H1 (cell line): ENCODE measurements at regions not wholly inside any gene's neighbourhood (a gene's known extent, or its start where the extent isn't known, plus 50 kb on each side); places are given as distances from the start of the nearest gene placed in this dataset.

Experiments
- CTCF ChIA-PET: fragments of 300-600 bp; sonication (Branson Sonifier 250); formaldehyde crosslinking; loops from one replicate; lab custom pipeline; 2021; ENCODE audit not compliant: partially characterized antibody; lab: Charles Lee
- POLR2A ChIA-PET: fragments of 300-600 bp; sonication (Branson Sonifier 250); formaldehyde crosslinking; loops from one replicate; lab custom pipeline; 2021; ENCODE audit warnings: inconsistent platforms; ENCODE audit not compliant: partially characterized antibody; lab: Charles Lee
- DNase-seq, 2 experiments: peaks; one replicate each; pipeline versions ENCODE4 v3.0.0 to v3.0.0-alpha.2; 2010 to 2022; ENCODE audit warnings: low spot score in 2 of 2, low read depth in 1 of 2, mixed read lengths in 1 of 2
- FAIRE-seq: peaks from 2 replicates; lab custom pipeline; 2011; peaks lifted over from hg19 to GRCh38; lab: Jason Lieb, UNC
- H2AFZ ChIP-seq: 2 replicates; pipeline ENCODE4 v1.8.1; 2012; ENCODE audit warnings: low read length, inconsistent platforms
- H2AK5ac ChIP-seq: 2 replicates; pipeline ENCODE4 v1.6.1; 2013; ENCODE audit warnings: low read depth, low read length
- H2BK120ac ChIP-seq: replicated peaks from 2 replicates; pipeline ENCODE3; 2013; ENCODE audit warnings: low read depth, low read length, inconsistent platforms
- H2BK12ac ChIP-seq: 2 replicates; pipeline ENCODE4 v1.6.1; 2013; ENCODE audit warnings: low read depth, low read length
- H2BK15ac ChIP-seq: 2 replicates; pipeline ENCODE4 v1.6.1; 2013; ENCODE audit warnings: low read length
- H2BK20ac ChIP-seq: 2 replicates; pipeline ENCODE4 v1.6.1; 2013; ENCODE audit warnings: low read length
- H2BK5ac ChIP-seq: 2 replicates; pipeline ENCODE4 v1.6.1; 2013; ENCODE audit warnings: low read depth, low read length
- H3K14ac ChIP-seq: 2 replicates; pipeline ENCODE4 v1.6.1; 2013; ENCODE audit warnings: inconsistent platforms; ENCODE audit not compliant: insufficient read length
- H3K18ac ChIP-seq: 2 replicates; pipeline ENCODE4 v1.6.1; 2013; ENCODE audit warnings: low read length; ENCODE audit errors: extremely low read depth
- H3K23ac ChIP-seq: 2 replicates; pipeline ENCODE4 v1.6.1; 2013; ENCODE audit warnings: inconsistent platforms; ENCODE audit not compliant: insufficient read length
- H3K23me2 ChIP-seq: 2 replicates; pipeline ENCODE4 v1.6.1; 2013; ENCODE audit warnings: low read depth, low read length
- H3K27ac ChIP-seq: 2 replicates; pipeline ENCODE4 v1.6.1; 2011; ENCODE audit warnings: low read depth, low read length, inconsistent platforms
- H3K27me3 ChIP-seq, 4 experiments: replicated peaks in 1 of 4; 1 replicate in 1 of 4; 2 replicates in 3 of 4; pipeline versions ENCODE4 v1.6.1 to v1.8.1; 2011 to 2013; ENCODE audit warnings: low read length in 3 of 4, mild to moderate bottlenecking in 3 of 4, inconsistent platforms in 2 of 4, mixed read lengths in 2 of 4, moderate library complexity in 1 of 4; ENCODE audit not compliant: control insufficient read depth in 3 of 4, insufficient read depth in 3 of 4; ENCODE audit errors: extremely low read depth in 1 of 4
- H3K36me3 ChIP-seq, 4 experiments: 2 replicates each; pipeline versions ENCODE4 v1.6.1 to v1.8.1; 2011 to 2013; ENCODE audit warnings: mild to moderate bottlenecking in 4 of 4, low read length in 3 of 4, moderate library complexity in 2 of 4, control low read depth in 1 of 4, inconsistent platforms in 1 of 4; ENCODE audit not compliant: insufficient read depth in 4 of 4, control insufficient read depth in 2 of 4
- H3K4ac ChIP-seq: replicated peaks from 2 replicates; pipeline ENCODE3; 2013; ENCODE audit warnings: low read length, low read depth, mixed read lengths, inconsistent platforms; ENCODE audit not compliant: insufficient read length
- H3K4me1 ChIP-seq, 4 experiments: replicated peaks in 1 of 4; 1 replicate in 1 of 4; 2 replicates in 3 of 4; pipeline versions ENCODE4 v1.6.1 to v1.8.1; 2011 to 2013; ENCODE audit warnings: low read length in 3 of 4, inconsistent platforms in 2 of 4, mixed read lengths in 1 of 4; ENCODE audit not compliant: insufficient read depth in 4 of 4, control insufficient read depth in 3 of 4
- H3K4me2 ChIP-seq, 2 experiments: 2 replicates each; pipeline versions ENCODE4 v1.6.1 to v1.8.1; 2011 to 2013; ENCODE audit warnings: low read depth in 2 of 2, low read length in 2 of 2, control low read depth in 1 of 2, inconsistent platforms in 1 of 2, mild to moderate bottlenecking in 1 of 2; ENCODE audit not compliant: insufficient read depth in 1 of 2
- H3K4me3 ChIP-seq, 4 experiments: fragments of 200-600, 300-600 bp in 1 of 4; sonication (generic), shearing (Covaris generic), sonication (Bioruptor Twin) in 1 of 4; 2 replicates each; pipeline versions ENCODE4 v1.5.1 to v1.8.1; 2011 to 2016; ENCODE audit warnings: low read length in 4 of 4, low read depth in 3 of 4, control low read depth in 2 of 4, inconsistent platforms in 2 of 4, mild to moderate bottlenecking in 2 of 4, mixed read lengths in 1 of 4, moderate library complexity in 1 of 4; ENCODE audit not compliant: insufficient read depth in 2 of 4; ENCODE audit errors: extremely low read depth in 1 of 4
- H3K56ac ChIP-seq: replicated peaks from 2 replicates; pipeline ENCODE3; 2013; ENCODE audit warnings: low read depth, mild to moderate bottlenecking, mixed read lengths, low read length, inconsistent platforms; ENCODE audit not compliant: insufficient read length
- H3K79me1 ChIP-seq: 2 replicates; pipeline ENCODE4 v1.6.1; 2013; ENCODE audit warnings: low read depth, low read length, control low read depth
- H3K79me2 ChIP-seq, 2 experiments: 2 replicates each; pipeline versions ENCODE4 v1.6.1 to v1.8.1; 2012 to 2013; ENCODE audit warnings: low read length in 2 of 2, mild to moderate bottlenecking in 2 of 2, inconsistent platforms in 1 of 2; ENCODE audit not compliant: insufficient read depth in 2 of 2, control insufficient read depth in 1 of 2
- H3K9ac ChIP-seq, 4 experiments: replicated peaks in 1 of 4; 1 replicate in 1 of 4; 2 replicates in 3 of 4; pipeline versions ENCODE4 v1.6.1 to v1.8.1; 2011 to 2013; ENCODE audit warnings: low read depth in 3 of 4, low read length in 3 of 4, control low read depth in 2 of 4, mild to moderate bottlenecking in 2 of 4, moderate library complexity in 2 of 4, inconsistent platforms in 1 of 4; ENCODE audit errors: extremely low read depth in 1 of 4
- H3K9me3 ChIP-seq, 2 experiments: 2 replicates each; pipeline versions ENCODE4 v1.6.1 to v1.8.1; 2012 to 2013; ENCODE audit warnings: mild to moderate bottlenecking in 2 of 2, moderate library complexity in 2 of 2, control low read depth in 1 of 2, inconsistent platforms in 1 of 2, low read depth in 1 of 2, low read length in 1 of 2, mixed read lengths in 1 of 2; ENCODE audit not compliant: insufficient read depth in 2 of 2
- H4K20me1 ChIP-seq, 2 experiments: replicated peaks in 1 of 2; 2 replicates each; pipeline versions ENCODE3 to v1.8.1; 2011 to 2013; ENCODE audit warnings: inconsistent platforms in 2 of 2, low read length in 2 of 2, mild to moderate bottlenecking in 1 of 2; ENCODE audit not compliant: insufficient read depth in 2 of 2, control insufficient read depth in 1 of 2
- H4K5ac ChIP-seq: 2 replicates; pipeline ENCODE4 v1.6.1; 2013; ENCODE audit warnings: low read length, low read depth, mixed read lengths, inconsistent platforms; ENCODE audit not compliant: insufficient read length
- H4K8ac ChIP-seq: 2 replicates; pipeline ENCODE4 v1.8.0; 2013; ENCODE audit warnings: mild to moderate bottlenecking, moderate library complexity, low read length, inconsistent platforms; ENCODE audit not compliant: insufficient read depth; ENCODE audit errors: extremely low read depth
- H4K91ac ChIP-seq: replicated peaks from 2 replicates; pipeline ENCODE3; 2013; ENCODE audit warnings: low read length, mixed read lengths, inconsistent platforms; ENCODE audit not compliant: insufficient read length
- CBX5 ChIP-seq: fragments of 300-800, 300-1000 bp; sonication (generic); IDR thresholded peaks from 2 replicates; pipeline ENCODE4 v1.7.1; 2016; ENCODE audit warnings: antibody characterized with exemption, low read length, low read depth
- EZH2 ChIP-seq: fragments of 200-600 bp; sonication (generic); IDR thresholded peaks from 2 replicates; pipeline ENCODE4 v1.7.1; 2012; ENCODE audit warnings: low read depth, mild to moderate bottlenecking, moderate library complexity, low read length, inconsistent platforms; ENCODE audit not compliant: severe bottlenecking
- GABPA ChIP-seq: IDR thresholded peaks from 2 replicates; pipeline ENCODE4 v1.6.1; 2011; ENCODE audit warnings: mild to moderate bottlenecking, low read length, moderate library complexity, borderline replicate concordance; ENCODE audit not compliant: insufficient read depth
- JUN ChIP-seq: IDR thresholded peaks from 2 replicates; pipeline ENCODE4 v1.6.1; 2011; ENCODE audit warnings: low read depth, mild to moderate bottlenecking, improper control_type of control experiment, low read length
- POLR2A ChIP-seq, 2 experiments: IDR thresholded peaks; 1 replicate in 1 of 2; 2 replicates in 1 of 2; pipeline ENCODE4 v1.6.1; 2011; ENCODE audit warnings: low read depth in 2 of 2, low read length in 2 of 2, mild to moderate bottlenecking in 2 of 2; ENCODE audit errors: control extremely low read depth in 1 of 2
- POU5F1 ChIP-seq: IDR thresholded peaks from 2 replicates; pipeline ENCODE4 v1.6.1; 2011; ENCODE audit warnings: low read depth, mild to moderate bottlenecking, low read length, moderate library complexity
- SIRT6 ChIP-seq: IDR thresholded peaks from one replicate; pipeline ENCODE4 v1.7.1; 2012; ENCODE audit warnings: low read length, inconsistent platforms
- SIX5 ChIP-seq: IDR thresholded peaks from 2 replicates; pipeline ENCODE4 v1.6.1; 2011; ENCODE audit warnings: mild to moderate bottlenecking, low read depth, low read length
- SRF ChIP-seq: IDR thresholded peaks from 2 replicates; pipeline ENCODE4 v1.6.1; 2011; ENCODE audit warnings: mild to moderate bottlenecking, low read depth, low read length, moderate library complexity
- TAF1 ChIP-seq: IDR thresholded peaks from 2 replicates; pipeline ENCODE4 v1.6.1; 2011; ENCODE audit warnings: mild to moderate bottlenecking, low read depth, low read length
- WGBS, 2 experiments: shearing (Covaris generic) in 1 of 2; methylation state at CpG; one replicate each; pipeline versions ENCODE4 v1.1.6 to v1.1.7; 2013 to 2015; ENCODE audit warnings: low lambda C conversion rate in 2 of 2, mixed read lengths in 2 of 2, inconsistent platforms in 1 of 2, low coverage in 1 of 2, missing lambda C conversion rate in 1 of 2; ENCODE audit not compliant: insufficient replicate concordance in 2 of 2, insufficient coverage in 1 of 2, insufficient read length in 1 of 2; ENCODE audit errors: extremely low coverage in 1 of 2, missing lambda C conversion rate in 1 of 2; 5-methylcytosine and 5-hydroxymethylcytosine counted together

GRCh38 chr2:120887320-120887697 is 151.6 kb downstream of the GLI2 start:
- Histone ChIP-seq H4K91ac (no peak overlapping the region), H2AK5ac (no peak overlapping the region), H3K27me3 (no peaks in the 10 kb centered on the region), H3K27ac (no peak overlapping the region), H3K79me2 (peaks cover 0 to 57% of the 10 kb centered on the region in 2 experiments; a peak in 2 of 4 replicates), H3K9me3 (no peaks in the 10 kb centered on the region), H3K23ac (no peak overlapping the region), H2BK15ac (no peak overlapping the region), H4K8ac (no peak overlapping the region), H3K4me1 (peaks cover 3 to 20% (median 12%) of the 10 kb centered on the region in 4 experiments), H2BK20ac (no peak overlapping the region), H2AFZ (no peak overlapping the region), H3K36me3 (no peaks in the 10 kb centered on the region), H2BK12ac (no peak overlapping the region), H3K56ac (no peak overlapping the region), H3K23me2 (no peaks in the 10 kb centered on the region), H2BK120ac (no peak overlapping the region), H4K5ac (no peak overlapping the region), H2BK5ac (no peak overlapping the region), H3K14ac (no peak overlapping the region), H4K20me1 (peaks cover 9 to 16% of the 10 kb centered on the region in 2 experiments), H3K79me1 (peaks cover 22% of the 10 kb centered on the region), H3K4ac (no peak overlapping the region), H3K4me2 (no peak overlapping the region), H3K18ac (no peak overlapping the region), H3K4me3 (no peak overlapping the region), H3K9ac (no peak overlapping the region)
- CTCF ChIA-PET = interaction anchor here (0.8 to 6.9 kb wide), 10 partner anchors 12 to 191 kb away, joined by 3 to 65 read pairs (median 4); no protein-coding TSS in a partner anchor
- FAIRE-seq = no peak
- DNase-seq = no peak
- 81% methylated on average over 11 of the region's 11 CpGs; no CpG with 5 or more reads in 1 of the 2 experiments for WGBS, 2 experiments
- POLR2A ChIA-PET = no interaction called here
- TF ChIP-seq CBX5 (no peak), POU5F1 (no peak), JUN (no peak), POLR2A (IDR thresholded peaks at IDR 0.05; ENCODE audit: control extremely low read depth in 1 of 2, low read depth in 2 of 2, low read length in 2 of 2) (no peak), SRF (no peak), SIX5 (no peak), TAF1 (no peak), EZH2 (no peak), GABPA (no peak), SIRT6 (no peak)
